HEK293 (cell line): ENCODE measurements at regions not wholly inside any gene's neighbourhood (a gene's known extent, or its start where the extent isn't known, plus 50 kb on each side); places are given as distances from the start of the nearest gene placed in this dataset.

Experiments used
- CTCF ChIA-PET: fragments of 350-600 bp; formaldehyde crosslinking; extraction: SDS; loops from one replicate; lab custom pipeline; 2021; ENCODE audit warnings: antibody characterized with exemption; lab: Yijun Ruan, JAX
- POLR2A ChIA-PET: fragments of 300-600 bp; formaldehyde crosslinking; extraction: SDS; loops from one replicate; lab custom pipeline; 2020; ENCODE audit warnings: antibody characterized with exemption, inconsistent platforms; lab: Yijun Ruan, JAX
- H3K27ac ChIP-seq: fragments of 200-500 bp; sonication (Bioruptor generic); 2 replicates; pipeline ENCODE4 v1.5.1; 2014; ENCODE audit warnings: low read depth, low read length, control low read depth, inconsistent platforms; ENCODE audit errors: extremely low read depth
- H3K36me3 ChIP-seq, 2 experiments: fragments of 200-500 bp in 1 of 2; sonication (Bioruptor generic) in 1 of 2; 1 replicate in 1 of 2; 2 replicates in 1 of 2; pipeline ENCODE4 v1.5.1; 2014 to 2017; ENCODE audit warnings: inconsistent platforms in 2 of 2, low read length in 2 of 2; ENCODE audit not compliant: control insufficient read depth in 2 of 2, insufficient read depth in 1 of 2
- H3K4me1 ChIP-seq: fragments of 200-500 bp; sonication (Bioruptor generic); 2 replicates; pipeline ENCODE4 v1.5.1; 2014; ENCODE audit warnings: mild to moderate bottlenecking, low read length, inconsistent platforms; ENCODE audit not compliant: control insufficient read depth, insufficient read depth
- H3K4me3 ChIP-seq: 2 replicates; pipeline ENCODE4 v1.5.1; 2011; ENCODE audit warnings: low read depth, mild to moderate bottlenecking, control low read depth, low read length, moderate library complexity
- H3K9me3 ChIP-seq: fragments of 200-500 bp; sonication (Bioruptor generic); 2 replicates; pipeline ENCODE4 v1.5.1; 2014; ENCODE audit warnings: low read depth, low read length, inconsistent platforms; ENCODE audit not compliant: control insufficient read depth, insufficient read depth
- ATF2 ChIP-seq: fragments of 450-650 bp; formaldehyde crosslinking; IDR thresholded peaks from 2 replicates; pipeline ENCODE4 v1.5.1; 2016; ENCODE audit warnings: missing biosample characterization, missing genetic modification characterization, low read depth
- KLF16 ChIP-seq: fragments of 450-650 bp; formaldehyde crosslinking; IDR thresholded peaks from 2 replicates; pipeline ENCODE4 v1.5.1; 2017; ENCODE audit warnings: missing biosample characterization, missing genetic modification characterization
- KLF8 ChIP-seq: fragments of 450-650 bp; formaldehyde crosslinking; IDR thresholded peaks from 2 replicates; pipeline ENCODE4 v1.5.1; 2016; ENCODE audit warnings: missing biosample characterization, missing genetic modification characterization
- MZF1 ChIP-seq: fragments of 450-650 bp; formaldehyde crosslinking; IDR thresholded peaks from 2 replicates; pipeline ENCODE4 v1.5.1; 2017; ENCODE audit warnings: missing biosample characterization, missing genetic modification characterization, borderline replicate concordance
- PATZ1 ChIP-seq: fragments of 450-650 bp; formaldehyde crosslinking; IDR thresholded peaks from 2 replicates; pipeline ENCODE4 v1.5.1; 2016; ENCODE audit warnings: missing biosample characterization, missing genetic modification characterization
- TRIM28 ChIP-seq: IDR thresholded peaks from 2 replicates; pipeline ENCODE4 v1.6.1; 2011; ENCODE audit warnings: low read length, control low read depth, borderline replicate concordance
- YY2 ChIP-seq: fragments of 450-650 bp; formaldehyde crosslinking; IDR thresholded peaks from 2 replicates; pipeline ENCODE4 v1.5.1; 2016; ENCODE audit warnings: missing biosample characterization, missing genetic modification characterization
- ZNF148 ChIP-seq: fragments of 450-650 bp; formaldehyde crosslinking; IDR thresholded peaks from 2 replicates; pipeline ENCODE4 v1.5.0; 2017; ENCODE audit warnings: missing biosample characterization, missing genetic modification characterization, borderline replicate concordance
- ZNF16 ChIP-seq: fragments of 450-650 bp; formaldehyde crosslinking; IDR thresholded peaks from 2 replicates; pipeline ENCODE4 v1.5.1; 2016; ENCODE audit warnings: low read depth, missing biosample characterization, missing genetic modification characterization
- ZNF26 ChIP-seq: fragments of 450-650 bp; formaldehyde crosslinking; IDR thresholded peaks from 2 replicates; pipeline ENCODE4 v1.5.1; 2016; ENCODE audit warnings: missing biosample characterization, missing genetic modification characterization
- ZNF416 ChIP-seq: fragments of 450-650 bp; formaldehyde crosslinking; IDR thresholded peaks from 2 replicates; pipeline ENCODE4 v1.5.1; 2016; ENCODE audit warnings: missing biosample characterization, missing genetic modification characterization
- ZNF488 ChIP-seq: fragments of 450-650 bp; formaldehyde crosslinking; IDR thresholded peaks from 2 replicates; pipeline ENCODE4 v1.5.1; 2016; ENCODE audit warnings: missing biosample characterization, missing genetic modification characterization
- ZNF623 ChIP-seq: fragments of 450-650 bp; formaldehyde crosslinking; IDR thresholded peaks from 2 replicates; pipeline ENCODE4 v1.5.1; 2016; ENCODE audit warnings: missing biosample characterization, missing genetic modification characterization
- ZNF792 ChIP-seq: fragments of 450-650 bp; formaldehyde crosslinking; IDR thresholded peaks from 2 replicates; pipeline ENCODE4 v1.5.1; 2016; ENCODE audit warnings: missing biosample characterization, missing genetic modification characterization

- CTCF ChIA-PET = interaction anchor here (0.7 kb wide), 1 partner anchor 74 kb away, joined by 3 read pairs; no protein-coding TSS in a partner anchor
Measured at GRCh38 chr2:217081799-217082198, 221.9 kb upstream of the TNP1 start.

More at GRCh38 chr2:217081799-217082198, 221.9 kb upstream of the TNP1 start:
- no peaks in the 10 kb centered on the region for H3K36me3 ChIP-seq
- no peak overlapping the region for H3K27ac ChIP-seq
- POLR2A ChIA-PET = no interaction called here
- TF ChIP-seq ZNF792 (no peak), ZNF16 (tag by site-specific recombination) (no peak), KLF16 (tag by site-specific recombination) (no peak), ZNF148 (no peak), TRIM28 (no peak), ZNF488 (tag by site-specific recombination) (no peak), PATZ1 (tag by site-specific recombination) (no peak), ZNF623 (no peak), ATF2 (tag by site-specific recombination) (no peak), YY2 (tag by site-specific recombination) (no peak), MZF1 (tag by site-specific recombination) (no peak), KLF8 (no peak), ZNF26 (tag by site-specific recombination) (no peak), ZNF416 (tag by site-specific recombination) (no peak)
- TF ChIP-seq, all 188 proteins: peak for 0
- Histone ChIP-seq H3K4me3 (no peak overlapping the region), H3K4me1 (no peaks in the 10 kb centered on the region), H3K9me3 (no peaks in the 10 kb centered on the region)
